ENCODE measurements at regions not wholly inside any gene's neighbourhood (a gene's known extent, or its start where the extent isn't known, plus 50 kb on each side); places are given as distances from the start of the nearest gene placed in this dataset.

GRCh38 chr2:160792837-160793236, 299.2 kb upstream of the RBMS1 start (continued):
- TF ChIP-seq, protein P1, sequence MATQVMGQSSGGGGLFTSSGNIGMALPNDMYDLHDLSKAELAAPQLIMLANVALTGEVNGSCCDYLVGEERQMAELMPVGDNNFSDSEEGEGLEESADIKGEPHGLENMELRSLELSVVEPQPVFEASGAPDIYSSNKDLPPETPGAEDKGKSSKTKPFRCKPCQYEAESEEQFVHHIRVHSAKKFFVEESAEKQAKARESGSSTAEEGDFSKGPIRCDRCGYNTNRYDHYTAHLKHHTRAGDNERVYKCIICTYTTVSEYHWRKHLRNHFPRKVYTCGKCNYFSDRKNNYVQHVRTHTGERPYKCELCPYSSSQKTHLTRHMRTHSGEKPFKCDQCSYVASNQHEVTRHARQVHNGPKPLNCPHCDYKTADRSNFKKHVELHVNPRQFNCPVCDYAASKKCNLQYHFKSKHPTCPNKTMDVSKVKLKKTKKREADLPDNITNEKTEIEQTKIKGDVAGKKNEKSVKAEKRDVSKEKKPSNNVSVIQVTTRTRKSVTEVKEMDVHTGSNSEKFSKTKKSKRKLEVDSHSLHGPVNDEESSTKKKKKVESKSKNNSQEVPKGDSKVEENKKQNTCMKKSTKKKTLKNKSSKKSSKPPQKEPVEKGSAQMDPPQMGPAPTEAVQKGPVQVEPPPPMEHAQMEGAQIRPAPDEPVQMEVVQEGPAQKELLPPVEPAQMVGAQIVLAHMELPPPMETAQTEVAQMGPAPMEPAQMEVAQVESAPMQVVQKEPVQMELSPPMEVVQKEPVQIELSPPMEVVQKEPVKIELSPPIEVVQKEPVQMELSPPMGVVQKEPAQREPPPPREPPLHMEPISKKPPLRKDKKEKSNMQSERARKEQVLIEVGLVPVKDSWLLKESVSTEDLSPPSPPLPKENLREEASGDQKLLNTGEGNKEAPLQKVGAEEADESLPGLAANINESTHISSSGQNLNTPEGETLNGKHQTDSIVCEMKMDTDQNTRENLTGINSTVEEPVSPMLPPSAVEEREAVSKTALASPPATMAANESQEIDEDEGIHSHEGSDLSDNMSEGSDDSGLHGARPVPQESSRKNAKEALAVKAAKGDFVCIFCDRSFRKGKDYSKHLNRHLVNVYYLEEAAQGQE (IDR thresholded peaks at IDR 0.05; ENCODE audit: low read depth, low read length): no peak
- TF ChIP-seq TCF12 (IDR thresholded peaks at IDR 0.05): no peak

DNA sequence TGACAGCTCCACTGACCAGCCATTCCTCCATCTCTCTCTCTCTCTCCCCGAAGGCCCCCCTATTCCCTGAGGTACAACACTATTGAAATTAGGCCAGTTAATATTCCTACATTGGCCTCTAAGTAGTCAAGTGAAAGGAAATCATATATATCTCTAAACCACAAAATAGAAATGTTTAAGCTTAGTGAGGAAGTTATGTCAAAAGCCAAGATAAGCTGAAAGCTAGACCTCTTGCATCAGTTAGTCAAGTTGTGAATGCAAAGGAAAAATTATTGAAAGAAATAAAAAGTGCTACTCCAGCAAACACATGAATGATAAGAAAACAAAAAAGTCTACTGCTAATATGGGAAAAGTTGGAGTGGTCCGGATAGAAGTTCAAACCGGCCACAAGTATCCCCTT, 301.3 kb upstream of the RBMS1 start:
- ChIA-PET CTCF (no interaction called here), POLR2A (no interaction called here)
- no peak for DNase-seq
- Histone ChIP-seq H3K9me2 (no peaks in the 10 kb centered on the region), H3K4me2 (no peak overlapping the region), H3K9ac (no peak overlapping the region), H3K9me3 (no peaks in the 10 kb centered on the region), H2AFZ (ENCODE audit: low read depth) (no peak overlapping the region), H3K27ac (ENCODE audit: low read depth in 2 of 2, low read length in 1 of 2) (no peak overlapping the region), H3K4me3 (ENCODE audit: low read depth in 2 of 2, low read length in 1 of 2) (no peak overlapping the region), H3K79me2 (ENCODE audit: insufficient read depth) (no peaks in the 10 kb centered on the region), H3K36me3 (replicated peaks in 1 of 2; ENCODE audit: control insufficient read depth in 1 of 2, insufficient read depth in 2 of 2, low read length in 1 of 2) (no peaks in the 10 kb centered on the region), H3K27me3 (ENCODE audit: insufficient read depth) (no peaks in the 10 kb centered on the region), H3F3A (replicated peaks; ENCODE audit: insufficient read depth) (no peaks in the 10 kb centered on the region), H3K4me1 (ENCODE audit: control insufficient read depth in 1 of 2, insufficient read depth in 2 of 2, low read depth in 1 of 2, low read length in 1 of 2) (no peaks in the 10 kb centered on the region), H4K20me1 (ENCODE audit: insufficient read depth) (no peaks in the 10 kb centered on the region)
- TF ChIP-seq GABPA (IDR thresholded peaks at IDR 0.05; ENCODE audit: low read depth): no peak
- TF ChIP-seq RXRA (IDR thresholded peaks at IDR 0.05; ENCODE audit: borderline replicate concordance, low read depth): no peak
- TF ChIP-seq SMC3 (IDR thresholded peaks at IDR 0.05; ENCODE audit: low read depth, low read length): no peak
- TF ChIP-seq ELF1 (IDR thresholded peaks at IDR 0.05): no peak
- TF ChIP-seq FOXJ3 (CRISPR knock-in tag; IDR thresholded peaks at IDR 0.05): no peak
- no peak for TF ChIP-seq CHD2 (IDR thresholded peaks at IDR 0.05; ENCODE audit: low read length, partially characterized antibody)
- 94% methylated on average over 3 of the region's 3 CpGs for WGBS (ENCODE audit: low lambda C conversion rate)

GRCh38 chr2:160803881-160804280, 310.3 kb upstream of the RBMS1 start:
- Histone ChIP-seq H3F3A (replicated peaks; ENCODE audit: insufficient read depth) (peaks cover 2% of the 10 kb centered on the region), H4K20me1 (ENCODE audit: insufficient read depth) (no peaks in the 10 kb centered on the region), H3K9me3 (no peaks in the 10 kb centered on the region), H3K9ac (no peak overlapping the region), H2AFZ (ENCODE audit: low read depth) (no peak overlapping the region), H3K4me2 (no peak overlapping the region), H3K79me2 (ENCODE audit: insufficient read depth) (no peaks in the 10 kb centered on the region), H3K36me3 (replicated peaks in 1 of 2; ENCODE audit: control insufficient read depth in 1 of 2, insufficient read depth in 2 of 2, low read length in 1 of 2) (no peaks in the 10 kb centered on the region), H3K27me3 (ENCODE audit: insufficient read depth) (no peaks in the 10 kb centered on the region), H3K27ac (ENCODE audit: low read depth in 2 of 2, low read length in 1 of 2) (no peak overlapping the region), H3K4me1 (ENCODE audit: control insufficient read depth in 1 of 2, insufficient read depth in 2 of 2, low read depth in 1 of 2, low read length in 1 of 2) (no peaks in the 10 kb centered on the region), H3K9me2 (no peaks in the 10 kb centered on the region), H3K4me3 (ENCODE audit: low read depth in 2 of 2, low read length in 1 of 2) (no peak overlapping the region)
- no peak for DNase-seq
- POLR2A ChIA-PET: no interaction called here
- CTCF ChIA-PET: no interaction called here
- TF ChIP-seq JUND (IDR thresholded peaks at IDR 0.05): no peak
- no peak for TF ChIP-seq GATA2 (CRISPR knock-in tag; IDR thresholded peaks at IDR 0.05)
- TF ChIP-seq, protein P2, sequence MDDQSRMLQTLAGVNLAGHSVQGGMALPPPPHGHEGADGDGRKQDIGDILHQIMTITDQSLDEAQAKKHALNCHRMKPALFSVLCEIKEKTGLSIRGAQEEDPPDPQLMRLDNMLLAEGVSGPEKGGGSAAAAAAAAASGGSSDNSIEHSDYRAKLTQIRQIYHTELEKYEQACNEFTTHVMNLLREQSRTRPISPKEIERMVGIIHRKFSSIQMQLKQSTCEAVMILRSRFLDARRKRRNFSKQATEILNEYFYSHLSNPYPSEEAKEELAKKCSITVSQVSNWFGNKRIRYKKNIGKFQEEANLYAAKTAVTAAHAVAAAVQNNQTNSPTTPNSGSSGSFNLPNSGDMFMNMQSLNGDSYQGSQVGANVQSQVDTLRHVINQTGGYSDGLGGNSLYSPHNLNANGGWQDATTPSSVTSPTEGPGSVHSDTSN (IDR thresholded peaks at IDR 0.05): no peak
- TF ChIP-seq GABPA (IDR thresholded peaks at IDR 0.05; ENCODE audit: low read depth): no peak
- no peak for TF ChIP-seq RFX5 (IDR thresholded peaks at IDR 0.05; ENCODE audit: low read length)
- TF ChIP-seq NRF1 (IDR thresholded peaks at IDR 0.05; ENCODE audit: low read depth, low read length): no peak
- no peak for TF ChIP-seq USF2 (IDR thresholded peaks at IDR 0.05; ENCODE audit: borderline replicate concordance, low read depth, low read length)
- TF ChIP-seq, protein P1 (IDR thresholded peaks at IDR 0.05; ENCODE audit: low read depth, low read length): no peak
- TF ChIP-seq, protein P3, sequence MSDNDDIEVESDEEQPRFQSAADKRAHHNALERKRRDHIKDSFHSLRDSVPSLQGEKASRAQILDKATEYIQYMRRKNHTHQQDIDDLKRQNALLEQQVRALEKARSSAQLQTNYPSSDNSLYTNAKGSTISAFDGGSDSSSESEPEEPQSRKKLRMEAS (IDR thresholded peaks at IDR 0.05; ENCODE audit: low read depth): no peak
- TF ChIP-seq, protein P4, sequence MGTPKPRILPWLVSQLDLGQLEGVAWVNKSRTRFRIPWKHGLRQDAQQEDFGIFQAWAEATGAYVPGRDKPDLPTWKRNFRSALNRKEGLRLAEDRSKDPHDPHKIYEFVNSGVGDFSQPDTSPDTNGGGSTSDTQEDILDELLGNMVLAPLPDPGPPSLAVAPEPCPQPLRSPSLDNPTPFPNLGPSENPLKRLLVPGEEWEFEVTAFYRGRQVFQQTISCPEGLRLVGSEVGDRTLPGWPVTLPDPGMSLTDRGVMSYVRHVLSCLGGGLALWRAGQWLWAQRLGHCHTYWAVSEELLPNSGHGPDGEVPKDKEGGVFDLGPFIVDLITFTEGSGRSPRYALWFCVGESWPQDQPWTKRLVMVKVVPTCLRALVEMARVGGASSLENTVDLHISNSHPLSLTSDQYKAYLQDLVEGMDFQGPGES (IDR thresholded peaks at IDR 0.05; ENCODE audit: low read depth, low read length): no peak
- no peak for TF ChIP-seq NFIC (IDR thresholded peaks at IDR 0.05; ENCODE audit: borderline replicate concordance)

All from SK-N-SH (cell line).